Keratinocyte (primary cell): ENCODE measurements at regions not wholly inside any gene's neighbourhood (a gene's known extent, or its start where the extent isn't known, plus 50 kb on each side); places are given as distances from the start of the nearest gene placed in this dataset.
A peak's percentile ranks its signal among the peaks of the same experiment; 100 is the strongest.

Experiments used
- DNase-seq: peaks from one replicate; pipeline ENCODE4 v3.0.0-alpha.2; 2011; ENCODE audit warnings: low read depth, missing footprints, low spot score
- FAIRE-seq: peaks from 2 replicates; lab custom pipeline; 2011; peaks lifted over from hg19 to GRCh38; lab: Jason Lieb, UNC
- H2AFZ ChIP-seq: 2 replicates; pipeline ENCODE4 v1.6.0; 2012; ENCODE audit warnings: low read length, control low read depth, inconsistent platforms; ENCODE audit not compliant: control insufficient read depth
- H3K27ac ChIP-seq: 2 replicates; pipeline ENCODE4 v1.5.1; 2011; ENCODE audit warnings: low read length; ENCODE audit not compliant: control insufficient read depth, insufficient read depth
- H3K27me3 ChIP-seq: 3 replicates; pipeline ENCODE4 v1.6.0; 2011; ENCODE audit warnings: low read length; ENCODE audit not compliant: control insufficient read depth, insufficient read depth; ENCODE audit errors: extremely low read depth
- H3K36me3 ChIP-seq, 2 experiments: 2 replicates in 1 of 2; 3 replicates in 1 of 2; pipeline ENCODE4 v1.5.1; 2011; ENCODE audit warnings: low read length in 2 of 2, mild to moderate bottlenecking in 1 of 2; ENCODE audit not compliant: control insufficient read depth in 2 of 2, insufficient read depth in 2 of 2; ENCODE audit errors: extremely low read depth in 1 of 2
- H3K4me1 ChIP-seq: 3 replicates; pipeline ENCODE4 v1.5.1; 2011; ENCODE audit warnings: low read length; ENCODE audit not compliant: control insufficient read depth, insufficient read depth; ENCODE audit errors: extremely low read depth
- H3K4me2 ChIP-seq: 3 replicates; pipeline ENCODE4 v1.6.0; 2011; ENCODE audit warnings: low read depth, low read length; ENCODE audit not compliant: control insufficient read depth, insufficient read depth; ENCODE audit errors: extremely low read depth
- H3K4me3 ChIP-seq, 3 experiments: fragments of 200-600 bp in 1 of 3; sonication (generic) in 1 of 3; 2 replicates in 2 of 3; 3 replicates in 1 of 3; pipeline ENCODE4 v1.5.1; 2011 to 2016; ENCODE audit warnings: low read length in 3 of 3, mild to moderate bottlenecking in 3 of 3, control low read depth in 2 of 3, inconsistent platforms in 1 of 3, low read depth in 1 of 3, mixed read lengths in 1 of 3, mixed run types in 1 of 3, moderate library complexity in 1 of 3; ENCODE audit not compliant: control insufficient read depth in 2 of 3, insufficient read depth in 2 of 3; ENCODE audit errors: extremely low read depth in 1 of 3
- H3K79me2 ChIP-seq: 2 replicates; pipeline ENCODE4 v1.6.0; 2012; ENCODE audit warnings: low read length; ENCODE audit not compliant: control insufficient read depth, insufficient read depth
- H3K9ac ChIP-seq: 3 replicates; pipeline ENCODE4 v1.6.0; 2011; ENCODE audit warnings: low read length; ENCODE audit not compliant: control insufficient read depth, insufficient read depth; ENCODE audit errors: extremely low read depth
- H3K9me1 ChIP-seq: 3 replicates; pipeline ENCODE4 v1.6.0; 2011; ENCODE audit warnings: low read length; ENCODE audit not compliant: control insufficient read depth, insufficient read depth; ENCODE audit errors: extremely low read depth
- H3K9me3 ChIP-seq: 2 replicates; pipeline ENCODE4 v1.5.1; 2012; ENCODE audit warnings: low read depth, low read length; ENCODE audit not compliant: control insufficient read depth
- H4K20me1 ChIP-seq: 3 replicates; pipeline ENCODE4 v1.6.0; 2011; ENCODE audit warnings: low read length; ENCODE audit not compliant: control insufficient read depth, insufficient read depth; ENCODE audit errors: extremely low read depth
- EZH2 ChIP-seq: IDR thresholded peaks from one replicate; pipeline ENCODE4 v1.6.1; 2012; ENCODE audit warnings: inconsistent platforms, mild to moderate bottlenecking, low read length, moderate library complexity
- dilution Hi-C: fragments of 300-500 bp; cut with MboI; formaldehyde crosslinking; loops from one replicate; pipeline ENCODE4 v1.7.0; 2020; ENCODE audit warnings: low sequenced_read_pairs; ENCODE audit not compliant: extremely low pct_ligation_motif_present
- TF ChIP-seq, protein P1 (sequence below), 3 experiments: IDR thresholded peaks in 1 of 3; conservative IDR thresholded peaks in 1 of 3; optimal IDR thresholded peaks in 1 of 3; 2 replicates in 2 of 3; 3 replicates in 1 of 3; pipeline versions ENCODE3 to v1.5.1; 2011; ENCODE audit warnings: low read length in 3 of 3, mild to moderate bottlenecking in 3 of 3, moderate library complexity in 2 of 3, control low read depth in 1 of 3, inconsistent platforms in 1 of 3; ENCODE audit not compliant: insufficient read depth in 2 of 3; ENCODE audit errors: extremely low read depth in 1 of 3

- Histone ChIP-seq H3K4me2 (no peak overlapping the region), H3K9me1 (peaks cover 3% of the 10 kb centered on the region), H3K79me2 (no peaks in the 10 kb centered on the region), H3K4me1 (peaks cover 38% of the 10 kb centered on the region), H3K27me3 (no peaks in the 10 kb centered on the region), H3K4me3 (no peak overlapping the region), H3K27ac (no peak overlapping the region), H3K9ac (no peak overlapping the region), H3K36me3 (no peaks in the 10 kb centered on the region), H2AFZ (no peak overlapping the region), H4K20me1 (no peaks in the 10 kb centered on the region), H3K9me3 (no peaks in the 10 kb centered on the region)
- TF ChIP-seq EZH2 = no peak
- TF ChIP-seq, protein P1, sequence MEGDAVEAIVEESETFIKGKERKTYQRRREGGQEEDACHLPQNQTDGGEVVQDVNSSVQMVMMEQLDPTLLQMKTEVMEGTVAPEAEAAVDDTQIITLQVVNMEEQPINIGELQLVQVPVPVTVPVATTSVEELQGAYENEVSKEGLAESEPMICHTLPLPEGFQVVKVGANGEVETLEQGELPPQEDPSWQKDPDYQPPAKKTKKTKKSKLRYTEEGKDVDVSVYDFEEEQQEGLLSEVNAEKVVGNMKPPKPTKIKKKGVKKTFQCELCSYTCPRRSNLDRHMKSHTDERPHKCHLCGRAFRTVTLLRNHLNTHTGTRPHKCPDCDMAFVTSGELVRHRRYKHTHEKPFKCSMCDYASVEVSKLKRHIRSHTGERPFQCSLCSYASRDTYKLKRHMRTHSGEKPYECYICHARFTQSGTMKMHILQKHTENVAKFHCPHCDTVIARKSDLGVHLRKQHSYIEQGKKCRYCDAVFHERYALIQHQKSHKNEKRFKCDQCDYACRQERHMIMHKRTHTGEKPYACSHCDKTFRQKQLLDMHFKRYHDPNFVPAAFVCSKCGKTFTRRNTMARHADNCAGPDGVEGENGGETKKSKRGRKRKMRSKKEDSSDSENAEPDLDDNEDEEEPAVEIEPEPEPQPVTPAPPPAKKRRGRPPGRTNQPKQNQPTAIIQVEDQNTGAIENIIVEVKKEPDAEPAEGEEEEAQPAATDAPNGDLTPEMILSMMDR (optimal IDR thresholded peaks at IDR 0.05 in 1 of 3, IDR thresholded peaks at IDR 0.05 in 1 of 3, conservative IDR thresholded peaks at IDR 0.05 in 1 of 3; ENCODE audit: extremely low read depth in 1 of 3, insufficient read depth in 2 of 3, low read length in 3 of 3) = no peak
- dilution Hi-C loops = no loop called here
- FAIRE-seq (no peak), DNase-seq (no peak)
Observed at GRCh38 chr20:57004951-57005933, 261.2 kb downstream of the BMP7 start.

- Histone ChIP-seq H2AFZ (no peak overlapping the region), H3K9me3 (no peaks in the 10 kb centered on the region), H3K9me1 (no peaks in the 10 kb centered on the region), H3K4me2 (peak overlapping the region; percentile 69), H4K20me1 (no peaks in the 10 kb centered on the region), H3K27ac (peak overlapping the region; percentile 34), H3K36me3 (no peaks in the 10 kb centered on the region), H3K4me1 (peaks cover 25% of the 10 kb centered on the region), H3K4me3 (peak overlapping the region in 1 of 3 experiments; percentile 19), H3K79me2 (no peaks in the 10 kb centered on the region), H3K27me3 (no peaks in the 10 kb centered on the region), H3K9ac (peak overlapping the region; percentile 55)
- no peak for DNase-seq
- no peak for TF ChIP-seq EZH2
- TF ChIP-seq, protein P1 (optimal IDR thresholded peaks at IDR 0.05 in 1 of 3, IDR thresholded peaks at IDR 0.05 in 1 of 3, conservative IDR thresholded peaks at IDR 0.05 in 1 of 3; ENCODE audit: extremely low read depth in 1 of 3, insufficient read depth in 2 of 3, low read length in 3 of 3) = no peak
- peak; percentile 71 for FAIRE-seq
- dilution Hi-C loops = no loop called here
Observed at GRCh38 chr20:57006411-57007170, 259.9 kb downstream of the BMP7 start.
